ENCODE measurements at regions not wholly inside any gene's neighbourhood (a gene's known extent, or its start where the extent isn't known, plus 50 kb on each side); places are given as distances from the start of the nearest gene placed in this dataset.

- Histone ChIP-seq H3K79me2 (ENCODE audit: insufficient read depth, low read length) (no peaks in the 10 kb centered on the region), H3K27me3 (ENCODE audit: insufficient read depth, low read length, poor library complexity, severe bottlenecking) (no peaks in the 10 kb centered on the region), H4K20me1 (ENCODE audit: insufficient read depth, low read length, poor library complexity, severe bottlenecking) (no peaks in the 10 kb centered on the region), H3K9me2 (replicated peaks; ENCODE audit: low read depth, low read length) (no peaks in the 10 kb centered on the region), H3K4me3 (ENCODE audit: low read length, poor library complexity, severe bottlenecking) (peak overlapping the region; percentile 8), H2AFZ (ENCODE audit: low read length) (0 out of 2 replicates have a peak overlapping the region, but pooled peaks have one; percentile 11), H3K36me3 (ENCODE audit: insufficient read depth, low read length) (no peaks in the 10 kb centered on the region), H3K4me2 (ENCODE audit: low read depth, low read length, poor library complexity, severe bottlenecking) (peak overlapping the region; percentile 57), H3K9me3 (ENCODE audit: insufficient read depth, low read depth, low read length) (no peaks in the 10 kb centered on the region), H3K9ac (ENCODE audit: low read depth, low read length, poor library complexity, severe bottlenecking) (peak overlapping the region; percentile 2), H3F3A (ENCODE audit: low read depth) (0 out of 2 replicates have a peak, but pooled peaks cover 4% of the 10 kb centered on the region), H3K4me1 (ENCODE audit: insufficient read depth, low read length, poor library complexity, severe bottlenecking) (peaks cover 74% of the 10 kb centered on the region)
- TF ChIP-seq CTCF (conservative IDR thresholded peaks at IDR 0.05; ENCODE audit: low read length): no peak
- TF ChIP-seq EZH2phosphoT487 (IDR thresholded peaks at IDR 0.05; ENCODE audit: borderline replicate concordance): no peak
These were observed 93.7 kb upstream of the ATXN1 start for GRCh38 chr6:16854986-16855385.

GRCh38 chr6:16852671-16853070 is 91.4 kb upstream of the ATXN1 start:
- Histone ChIP-seq H2AFZ (ENCODE audit: low read length) (no peak overlapping the region), H3K4me2 (ENCODE audit: low read depth, low read length, poor library complexity, severe bottlenecking) (no peak overlapping the region), H3K9ac (ENCODE audit: low read depth, low read length, poor library complexity, severe bottlenecking) (no peak overlapping the region), H3K9me3 (ENCODE audit: insufficient read depth, low read depth, low read length) (no peaks in the 10 kb centered on the region), H3F3A (ENCODE audit: low read depth) (peaks cover 8% of the 10 kb centered on the region; the same call in 1 of the 2 replicates), H3K36me3 (ENCODE audit: insufficient read depth, low read length) (no peaks in the 10 kb centered on the region), H3K4me3 (ENCODE audit: low read length, poor library complexity, severe bottlenecking) (no peak overlapping the region), H3K27me3 (ENCODE audit: insufficient read depth, low read length, poor library complexity, severe bottlenecking) (no peaks in the 10 kb centered on the region), H3K4me1 (ENCODE audit: insufficient read depth, low read length, poor library complexity, severe bottlenecking) (peaks cover 84% of the 10 kb centered on the region), H3K9me2 (replicated peaks; ENCODE audit: low read depth, low read length) (no peaks in the 10 kb centered on the region), H3K79me2 (ENCODE audit: insufficient read depth, low read length) (no peaks in the 10 kb centered on the region), H4K20me1 (ENCODE audit: insufficient read depth, low read length, poor library complexity, severe bottlenecking) (no peaks in the 10 kb centered on the region)
- no peak for TF ChIP-seq EZH2phosphoT487 (IDR thresholded peaks at IDR 0.05; ENCODE audit: borderline replicate concordance)
- TF ChIP-seq CTCF (conservative IDR thresholded peaks at IDR 0.05; ENCODE audit: low read length): no peak

- no peaks in the 10 kb centered on the region for H3K27me3 ChIP-seq (ENCODE audit: insufficient read depth, low read length, poor library complexity, severe bottlenecking)
- peak overlapping the region; percentile 75 for H3K9ac ChIP-seq (ENCODE audit: low read depth, low read length, poor library complexity, severe bottlenecking)
- no peaks in the 10 kb centered on the region for H3K9me2 ChIP-seq (replicated peaks; ENCODE audit: low read depth, low read length)
- H3K4me2 ChIP-seq (ENCODE audit: low read depth, low read length, poor library complexity, severe bottlenecking): peak overlapping the region; percentile 71
- H3K36me3 ChIP-seq (ENCODE audit: insufficient read depth, low read length): no peaks in the 10 kb centered on the region
- H3K4me1 ChIP-seq (ENCODE audit: insufficient read depth, low read length, poor library complexity, severe bottlenecking): peaks cover 85% of the 10 kb centered on the region
- no peaks in the 10 kb centered on the region for H4K20me1 ChIP-seq (ENCODE audit: insufficient read depth, low read length, poor library complexity, severe bottlenecking)
- H2AFZ ChIP-seq (ENCODE audit: low read length): no peak overlapping the region; the same call in 1 of the 2 replicates
- H3K9me3 ChIP-seq (ENCODE audit: insufficient read depth, low read depth, low read length): no peaks in the 10 kb centered on the region
- no peak overlapping the region for H3K4me3 ChIP-seq (ENCODE audit: low read length, poor library complexity, severe bottlenecking)
- TF ChIP-seq EZH2phosphoT487 (IDR thresholded peaks at IDR 0.05; ENCODE audit: borderline replicate concordance) (no peak), CTCF (conservative IDR thresholded peaks at IDR 0.05; ENCODE audit: low read length) (no peak)
- H3F3A ChIP-seq (ENCODE audit: low read depth): peaks cover 8% of the 10 kb centered on the region; the same call in 1 of the 2 replicates
- H3K79me2 ChIP-seq (ENCODE audit: insufficient read depth, low read length): no peaks in the 10 kb centered on the region
These were observed 90.5 kb upstream of the ATXN1 start for GRCh38 chr6:16851758-16852157.
